NCI-H774 (cell line): ENCODE measurements at regions not wholly inside any gene's neighbourhood (a gene's known extent, or its start where the extent isn't known, plus 50 kb on each side); places are given as distances from the start of the nearest gene placed in this dataset.
"Not testable (repeated sequence)": the region's sequence is repeated elsewhere in the genome, so short reads cannot be mapped to it uniquely, and the experiment has no call there.

Experiments
- DNase-seq: peaks from one replicate; lab custom pipeline; 2025; lab: John Stamatoyannopoulos, UW

- DNase-seq, result peak; percentile 53
Measured at GRCh38 chr11:66789097-66789890, 53.9 kb upstream of the RCE1 start.

- DNase-seq, result no peak
Measured at GRCh38 chr11:66787934-66788758, 55.1 kb upstream of the RCE1 start.

GRCh38 chr11:66784575-66784974 is 55.6 kb upstream of the SPTBN2 start:
- DNase-seq, result no peak

GRCh38 chr11:66782726-66783125 is 53.7 kb upstream of the SPTBN2 start:
- no peak for DNase-seq

GRCh38 chr11:66779651-66780050 is 50.6 kb upstream of the SPTBN2 start:
- DNase-seq, result not testable (repeated sequence)
